ENCODE measurements at regions not wholly inside any gene's neighbourhood (a gene's known extent, or its start where the extent isn't known, plus 50 kb on each side); places are given as distances from the start of the nearest gene placed in this dataset.

GRCh38 chr5:143554918-143555477 lies 151.5 kb upstream of the NR3C1 start:
- intact Hi-C loops (cut with DNase I): no loop called here
- DNase-seq: no peak

- intact Hi-C loops (cut with DNase I): no loop called here
Measured at GRCh38 chr5:143554187-143554717, 150.8 kb upstream of the NR3C1 start.

GRCh38 chr5:143552680-143553079 lies 149.2 kb upstream of the NR3C1 start:
- intact Hi-C loops (cut with DNase I): no loop called here
- no peak for DNase-seq

More at GRCh38 chr5:143554187-143554717, 150.8 kb upstream of the NR3C1 start:
- no peak for DNase-seq

- DNase-seq: no peak
- intact Hi-C loops (cut with DNase I): no loop called here
Measured at GRCh38 chr5:143551820-143552251, 148.3 kb upstream of the NR3C1 start.

DNA sequence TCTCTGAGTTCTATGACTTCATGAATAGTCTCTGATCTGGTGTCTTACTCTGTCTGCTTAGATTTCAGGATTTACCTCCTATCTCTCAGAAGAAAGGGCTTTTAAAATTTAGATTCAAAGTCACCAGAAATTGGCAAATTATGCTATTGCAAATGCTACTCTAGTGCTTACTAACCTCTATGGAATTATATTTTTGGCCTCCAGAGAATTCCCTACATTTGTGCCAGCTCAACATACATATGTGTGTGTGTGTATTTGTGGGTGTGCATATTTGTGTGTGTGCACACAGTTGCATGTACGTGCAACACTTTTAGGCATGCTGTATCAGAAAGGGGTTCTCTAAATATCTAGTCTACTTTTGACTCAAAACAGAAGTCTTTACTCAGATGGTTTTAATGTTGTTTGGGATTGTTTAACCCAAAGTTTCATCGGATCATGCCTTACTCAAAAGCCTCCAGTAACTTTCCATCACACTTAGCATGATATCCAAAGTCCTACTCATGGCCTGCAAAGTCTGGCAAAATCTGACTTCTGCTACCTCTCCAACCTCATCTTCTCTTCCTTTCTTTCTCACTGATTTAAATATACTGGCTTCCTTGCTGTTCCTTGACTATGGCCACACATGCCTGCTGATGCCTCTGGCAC lies 147.6 kb upstream of the NR3C1 start:
- DNase-seq: no peak
- intact Hi-C loops (cut with DNase I): no loop called here

DNA sequence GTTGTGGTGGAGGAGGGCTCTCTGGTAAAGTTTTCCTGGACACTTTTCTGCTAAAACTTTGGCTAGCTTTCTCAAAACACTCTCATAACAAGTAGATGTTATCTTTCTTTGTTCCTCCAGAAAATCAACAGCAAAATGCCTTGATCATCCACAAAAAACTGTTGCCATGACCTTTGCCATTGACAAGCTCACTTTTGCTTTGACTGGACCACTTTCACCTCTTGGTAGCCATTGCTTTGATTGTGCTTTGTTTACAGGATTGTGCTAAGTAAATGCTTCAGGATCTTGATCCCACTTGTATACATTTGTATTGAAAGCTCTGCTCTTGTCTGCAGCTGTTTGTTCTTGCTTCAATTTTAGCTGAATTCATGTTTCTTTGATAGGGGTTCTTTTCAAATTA lies 143.9 kb upstream of the NR3C1 start:
- no peak for DNase-seq
- intact Hi-C loops (cut with DNase I): no loop called here

DNA sequence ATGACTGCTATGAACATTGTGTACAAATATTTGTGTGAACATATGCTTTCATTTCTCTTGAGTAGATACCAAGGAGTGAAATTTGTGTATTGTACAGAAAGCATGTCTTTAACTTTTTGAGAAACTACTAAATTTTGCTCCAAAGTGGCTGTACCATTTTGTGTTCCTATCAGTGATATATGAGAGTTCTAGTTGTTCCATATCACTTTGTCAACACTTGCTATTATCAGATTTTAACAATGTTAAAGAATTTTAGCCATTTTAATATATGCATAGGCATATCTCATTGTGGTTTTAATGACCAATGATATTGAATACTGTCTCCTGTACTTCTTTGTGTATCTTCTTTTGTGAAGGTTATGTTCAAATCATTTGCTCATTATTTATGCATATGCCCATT lies 142.9 kb upstream of the NR3C1 start:
- intact Hi-C loops (cut with DNase I): no loop called here
- DNase-seq: no peak

- DNase-seq: no peak
- intact Hi-C loops (cut with DNase I): no loop called here
Measured at GRCh38 chr5:143544606-143545005, 141.1 kb upstream of the NR3C1 start.

GRCh38 chr5:143543358-143544255 lies 140.1 kb upstream of the NR3C1 start:
- intact Hi-C loops (cut with DNase I): no loop called here
- DNase-seq: no peak

DNA sequence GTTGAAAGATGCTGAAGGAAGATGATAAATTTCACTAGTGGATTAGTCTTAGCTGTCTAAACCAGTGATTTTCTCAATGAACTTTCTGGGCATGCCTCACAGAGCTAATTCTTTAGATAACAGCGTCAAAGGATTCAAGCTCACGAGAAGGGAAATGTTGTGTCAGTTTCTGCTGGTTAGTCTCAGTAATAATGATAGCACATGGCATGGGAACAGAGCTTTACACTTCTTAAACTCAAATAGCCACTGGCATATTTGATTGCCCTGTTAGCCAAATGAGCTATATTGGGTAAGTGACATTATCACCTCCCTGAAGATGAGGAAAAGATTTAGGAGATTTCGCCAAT lies 139.3 kb upstream of the NR3C1 start:
- intact Hi-C loops (cut with DNase I): no loop called here
- DNase-seq: no peak

DNA sequence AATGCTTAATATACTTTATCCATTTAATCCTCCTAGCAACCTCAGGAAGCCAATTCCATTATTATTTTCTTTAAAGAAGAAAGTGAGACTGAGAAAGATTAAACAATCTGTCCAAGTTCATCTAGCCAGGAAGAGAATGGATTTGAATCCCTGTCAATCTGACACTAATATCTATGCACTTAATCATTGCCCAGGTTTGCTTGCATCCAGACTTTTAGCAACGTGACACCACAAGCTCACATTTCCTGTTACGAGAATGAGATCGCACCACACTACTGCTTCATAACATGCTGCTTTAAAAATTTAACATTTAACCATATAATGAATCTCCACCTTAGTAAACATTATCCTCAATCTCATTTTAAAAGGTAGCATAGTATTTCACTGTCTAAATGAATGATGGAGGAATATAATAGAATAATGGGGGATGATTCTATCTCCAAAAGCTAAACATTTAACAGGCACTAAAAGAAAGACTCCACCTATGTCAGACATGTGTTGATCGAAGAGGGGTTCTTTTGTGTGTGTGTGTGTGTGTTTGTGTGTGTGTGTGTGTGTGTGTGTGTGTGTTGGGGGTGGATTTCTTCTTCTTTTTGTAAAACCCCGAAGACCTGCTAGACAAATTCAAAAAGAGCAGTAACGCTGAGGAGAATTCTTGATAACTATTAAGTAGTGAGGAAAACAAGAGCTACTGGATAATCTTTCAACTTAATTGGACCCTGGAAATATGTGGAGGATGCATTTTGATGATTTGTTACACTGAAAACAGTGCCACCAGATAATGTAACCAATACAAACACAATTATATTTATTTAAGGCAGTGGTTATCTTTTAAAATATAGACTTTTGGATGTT lies 138.7 kb upstream of the NR3C1 start:
- intact Hi-C loops (cut with DNase I): no loop called here
- no peak for DNase-seq

- no peak for DNase-seq
- intact Hi-C loops (cut with DNase I): no loop called here
Measured at GRCh38 chr5:143539742-143540141, 136.3 kb upstream of the NR3C1 start.

GRCh38 chr5:143537056-143537455 lies 133.6 kb upstream of the NR3C1 start:
- DNase-seq: no peak
- intact Hi-C loops (cut with DNase I): no loop called here

DNA sequence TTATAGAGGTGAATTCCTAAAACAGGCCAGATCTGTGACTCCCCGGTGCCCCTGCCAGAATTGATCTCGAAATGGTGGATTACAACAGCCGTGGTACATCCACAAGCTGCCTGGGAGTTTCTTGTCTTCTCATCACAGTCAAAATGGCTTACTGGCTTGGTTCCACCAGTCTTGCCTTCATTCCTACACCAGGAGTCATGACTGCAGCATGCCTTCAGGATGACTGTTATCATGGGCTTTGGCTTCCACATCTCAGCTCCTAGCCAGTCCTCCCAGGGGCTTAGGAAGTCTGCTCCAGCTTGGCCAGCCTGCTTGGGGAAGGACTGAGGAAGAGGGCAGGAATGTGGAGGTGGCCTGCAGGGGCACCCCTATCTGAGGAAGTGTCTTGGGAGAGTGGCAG lies 132.9 kb upstream of the NR3C1 start:
- DNase-seq: no peak
- intact Hi-C loops (cut with DNase I): no loop called here

- DNase-seq: no peak
- intact Hi-C loops (cut with DNase I): no loop called here
Measured at GRCh38 chr5:143534761-143535154, 131.3 kb upstream of the NR3C1 start.

- intact Hi-C loops (cut with DNase I): no loop called here
- DNase-seq: no peak
Measured at GRCh38 chr5:143533978-143534760, 130.7 kb upstream of the NR3C1 start.

- no peak for DNase-seq
- intact Hi-C loops (cut with DNase I): no loop called here
Measured at GRCh38 chr5:143533475-143533874, 130.0 kb upstream of the NR3C1 start.

- DNase-seq: no peak
- intact Hi-C loops (cut with DNase I): no loop called here
Measured at GRCh38 chr5:143527808-143528207, 124.3 kb upstream of the NR3C1 start.

- no peak for DNase-seq
- intact Hi-C loops (cut with DNase I): no loop called here
Measured at GRCh38 chr5:143525176-143525575, 121.7 kb upstream of the NR3C1 start.
